Daoy (cell line): ENCODE measurements at regions not wholly inside any gene's neighbourhood (a gene's known extent, or its start where the extent isn't known, plus 50 kb on each side); places are given as distances from the start of the nearest gene placed in this dataset.

Source experiments
- DNase-seq: peaks from one replicate; pipeline ENCODE4 v3.0.0-alpha.2; 2015; ENCODE audit warnings: low read depth

- DNase-seq = no peak
These were observed 53.7 kb upstream of the PLSCR5 start for GRCh38 chr3:146658841-146659240.

- no peak for DNase-seq
These were observed 50.3 kb upstream of the PLSCR5 start for GRCh38 chr3:146655333-146655996.
